Smooth muscle cell (in vitro differentiated cells): ENCODE measurements at regions not wholly inside any gene's neighbourhood (a gene's known extent, or its start where the extent isn't known, plus 50 kb on each side); places are given as distances from the start of the nearest gene placed in this dataset.

ENCODE experiments used
- DNase-seq: peaks from one replicate; lab custom pipeline; 2025; ENCODE audit not compliant: unreplicated experiment; lab: John Stamatoyannopoulos, UW
- H2AFZ ChIP-seq: fragments of 200-600 bp; sonication (generic); 2 replicates; pipeline ENCODE4 v1.6.0; 2016; ENCODE audit warnings: antibody characterized with exemption, low read depth, mild to moderate bottlenecking
- H3F3A ChIP-seq: fragments of 200-600 bp; sonication (generic); 2 replicates; pipeline ENCODE4 v1.6.0; 2017; ENCODE audit warnings: antibody characterized with exemption, low read depth
- H3K27ac ChIP-seq: fragments of 200-600 bp; sonication (generic); 2 replicates; pipeline ENCODE4 v1.5.1; 2016; ENCODE audit warnings: low read depth, mild to moderate bottlenecking
- H3K27me3 ChIP-seq: fragments of 200-600 bp; sonication (generic); 2 replicates; pipeline ENCODE4 v1.6.1; 2016; ENCODE audit warnings: low read depth, mild to moderate bottlenecking
- H3K36me3 ChIP-seq: fragments of 200-600 bp; sonication (generic); 2 replicates; pipeline ENCODE4 v1.5.1; 2016; ENCODE audit warnings: low read depth
- H3K4me1 ChIP-seq: fragments of 200-600 bp; sonication (generic); 2 replicates; pipeline ENCODE4 v1.5.1; 2016; ENCODE audit warnings: low read depth
- H3K4me2 ChIP-seq: fragments of 200-600 bp; sonication (generic); 2 replicates; pipeline ENCODE4 v1.6.0; 2016; ENCODE audit warnings: mild to moderate bottlenecking
- H3K4me3 ChIP-seq: fragments of 200-600 bp; sonication (generic); 2 replicates; pipeline ENCODE4 v1.5.1; 2016; ENCODE audit warnings: mild to moderate bottlenecking
- H3K79me2 ChIP-seq: fragments of 200-600 bp; sonication (generic); 2 replicates; pipeline ENCODE4 v1.6.0; 2016; ENCODE audit warnings: low read depth, mild to moderate bottlenecking
- H3K9ac ChIP-seq: fragments of 200-600 bp; sonication (generic); 2 replicates; pipeline ENCODE4 v1.6.0; 2016; ENCODE audit warnings: low read depth
- H3K9me3 ChIP-seq: fragments of 200-600 bp; sonication (generic); replicated peaks from 2 replicates; pipeline ENCODE4 v1.5.1; 2016; ENCODE audit warnings: low read depth
- H4K20me1 ChIP-seq: fragments of 200-600 bp; sonication (generic); 2 replicates; pipeline ENCODE4 v1.6.0; 2016; ENCODE audit warnings: low read depth
- WGBS: methylation state at CpG from one replicate; pipeline ENCODE4 v1.1.7; 2016; ENCODE audit warnings: low lambda C conversion rate; 5-methylcytosine and 5-hydroxymethylcytosine counted together
- TF ChIP-seq, protein P1 (sequence below): fragments of 200-600 bp; sonication (generic); IDR thresholded peaks from 2 replicates; pipeline ENCODE4 v1.5.1; 2017; ENCODE audit warnings: borderline replicate concordance, mild to moderate bottlenecking, antibody characterized with exemption; ENCODE audit not compliant: insufficient read depth, poor library complexity, severe bottlenecking

DNA sequence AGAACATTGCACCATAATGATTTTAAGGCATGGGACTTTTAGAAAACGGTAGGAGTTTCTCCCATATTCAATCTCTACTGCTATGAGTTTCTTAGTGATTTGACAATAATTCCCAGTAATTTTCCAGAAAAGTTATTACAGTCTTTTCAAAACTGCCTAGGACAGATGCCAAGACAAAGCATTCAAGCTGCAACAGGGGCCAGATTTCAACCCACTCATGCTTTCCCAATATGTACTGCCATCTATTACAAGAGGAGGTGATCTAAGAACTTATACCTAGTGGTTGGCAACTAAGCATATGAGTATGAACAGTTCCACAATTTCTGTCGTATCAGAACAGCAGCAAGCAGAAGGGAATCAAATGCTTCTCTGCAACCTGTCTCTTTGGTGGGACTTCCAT lies 95.1 kb upstream of the TMED7 start:
- no peaks in the 10 kb centered on the region for H3K79me2 ChIP-seq
- peaks cover 4% of the 10 kb centered on the region for H3K4me1 ChIP-seq
- WGBS: 89% methylated on average over 2 of the region's 2 CpGs
- H3K4me2 ChIP-seq: no peak overlapping the region
- no peaks in the 10 kb centered on the region for H3K9me3 ChIP-seq
- H3K27me3 ChIP-seq: no peaks in the 10 kb centered on the region
- H3F3A ChIP-seq: no peaks in the 10 kb centered on the region
- no peak overlapping the region for H3K27ac ChIP-seq
- no peak overlapping the region for H2AFZ ChIP-seq
- no peak overlapping the region for H3K4me3 ChIP-seq
- TF ChIP-seq, protein P1, sequence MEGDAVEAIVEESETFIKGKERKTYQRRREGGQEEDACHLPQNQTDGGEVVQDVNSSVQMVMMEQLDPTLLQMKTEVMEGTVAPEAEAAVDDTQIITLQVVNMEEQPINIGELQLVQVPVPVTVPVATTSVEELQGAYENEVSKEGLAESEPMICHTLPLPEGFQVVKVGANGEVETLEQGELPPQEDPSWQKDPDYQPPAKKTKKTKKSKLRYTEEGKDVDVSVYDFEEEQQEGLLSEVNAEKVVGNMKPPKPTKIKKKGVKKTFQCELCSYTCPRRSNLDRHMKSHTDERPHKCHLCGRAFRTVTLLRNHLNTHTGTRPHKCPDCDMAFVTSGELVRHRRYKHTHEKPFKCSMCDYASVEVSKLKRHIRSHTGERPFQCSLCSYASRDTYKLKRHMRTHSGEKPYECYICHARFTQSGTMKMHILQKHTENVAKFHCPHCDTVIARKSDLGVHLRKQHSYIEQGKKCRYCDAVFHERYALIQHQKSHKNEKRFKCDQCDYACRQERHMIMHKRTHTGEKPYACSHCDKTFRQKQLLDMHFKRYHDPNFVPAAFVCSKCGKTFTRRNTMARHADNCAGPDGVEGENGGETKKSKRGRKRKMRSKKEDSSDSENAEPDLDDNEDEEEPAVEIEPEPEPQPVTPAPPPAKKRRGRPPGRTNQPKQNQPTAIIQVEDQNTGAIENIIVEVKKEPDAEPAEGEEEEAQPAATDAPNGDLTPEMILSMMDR: no peak
- DNase-seq: no peak
- H4K20me1 ChIP-seq: no peaks in the 10 kb centered on the region
- H3K9ac ChIP-seq: no peak overlapping the region
- no peaks in the 10 kb centered on the region for H3K36me3 ChIP-seq

DNA sequence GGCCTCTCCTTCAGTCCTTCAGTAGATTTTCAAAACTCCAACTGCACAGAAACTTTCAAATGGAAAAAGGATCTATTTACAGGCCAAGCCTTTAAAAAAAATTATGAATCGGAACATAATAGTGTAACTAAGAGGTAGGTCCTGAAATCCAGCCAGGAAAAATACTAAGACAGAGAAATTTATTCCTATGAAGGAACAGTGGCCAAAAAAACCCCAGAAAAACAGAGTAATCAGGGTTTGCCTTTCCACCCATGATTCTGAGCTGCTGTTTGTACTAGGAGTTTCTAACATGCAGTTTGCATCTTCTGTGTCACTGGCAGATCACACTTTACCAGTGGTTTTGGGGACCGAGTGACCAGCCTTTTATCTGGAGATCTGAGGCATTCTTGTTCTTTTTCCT lies 93.1 kb upstream of the TMED7 start:
- TF ChIP-seq, protein P1: no peak
- 72% methylated on average over 2 of the region's 2 CpGs for WGBS
- no peak for DNase-seq

DNA sequence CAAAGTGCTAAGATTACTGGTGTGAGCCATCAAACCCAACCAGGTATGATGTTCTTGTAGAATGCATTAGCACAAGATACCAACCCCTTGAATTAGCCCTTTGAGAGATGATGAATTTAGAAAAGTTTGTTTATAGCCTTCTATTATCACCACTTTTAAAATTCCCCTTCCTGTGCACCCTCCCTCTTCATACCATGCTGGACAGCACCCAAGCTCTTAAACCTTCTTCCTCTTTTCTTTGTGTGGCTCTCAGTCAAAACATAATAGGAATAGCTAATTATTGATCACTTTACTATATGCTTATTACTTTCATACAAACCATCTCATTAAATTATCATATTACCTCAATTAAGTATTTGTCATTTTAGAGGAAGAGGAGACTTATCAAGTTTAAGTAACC lies 87.6 kb upstream of the TMED7 start:
- Histone ChIP-seq H3K9ac (no peak overlapping the region), H3K27me3 (no peaks in the 10 kb centered on the region), H3K9me3 (no peaks in the 10 kb centered on the region), H3K4me2 (no peak overlapping the region), H2AFZ (no peak overlapping the region), H3K79me2 (no peaks in the 10 kb centered on the region), H3K4me1 (no peaks in the 10 kb centered on the region), H3F3A (no peaks in the 10 kb centered on the region), H3K36me3 (no peaks in the 10 kb centered on the region), H3K27ac (no peak overlapping the region), H4K20me1 (no peaks in the 10 kb centered on the region), H3K4me3 (no peak overlapping the region)
- TF ChIP-seq, protein P1: no peak
- no peak for DNase-seq

More for the DNA sequence above, 93.1 kb upstream of the TMED7 start:
- Histone ChIP-seq H2AFZ (no peak overlapping the region), H4K20me1 (no peaks in the 10 kb centered on the region), H3K27ac (no peak overlapping the region), H3K4me1 (peaks cover 4% of the 10 kb centered on the region), H3K79me2 (no peaks in the 10 kb centered on the region), H3K9ac (no peak overlapping the region), H3K4me2 (no peak overlapping the region), H3K4me3 (no peak overlapping the region), H3K36me3 (no peaks in the 10 kb centered on the region), H3F3A (no peaks in the 10 kb centered on the region), H3K27me3 (no peaks in the 10 kb centered on the region), H3K9me3 (no peaks in the 10 kb centered on the region)

DNA sequence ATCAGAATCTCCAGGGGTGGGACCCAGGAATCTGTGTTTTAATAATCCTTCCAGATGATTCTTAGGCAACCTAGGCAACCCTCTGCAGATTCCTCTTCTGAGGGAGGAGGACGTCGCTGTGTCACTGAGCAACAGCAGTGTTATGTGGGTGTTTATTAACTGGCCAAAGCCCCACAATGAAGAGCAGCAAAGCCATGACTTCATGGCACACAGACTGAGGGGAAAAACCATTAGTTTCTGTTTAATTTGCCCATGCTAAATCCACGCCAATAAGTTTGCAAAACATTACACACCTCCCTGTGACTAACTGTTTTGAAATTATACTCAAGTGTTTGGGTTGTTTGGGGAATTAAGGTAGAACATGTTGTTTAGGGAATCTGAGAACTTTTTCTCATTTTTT lies 83.7 kb upstream of the TMED7 start:
- Histone ChIP-seq H3K9me3 (no peaks in the 10 kb centered on the region), H3K9ac (peak overlapping the region; percentile 16), H2AFZ (peak overlapping the region; percentile 39), H3K4me3 (no peak overlapping the region), H3K4me2 (peak overlapping the region; percentile 51), H3K79me2 (no peaks in the 10 kb centered on the region), H3K4me1 (no peaks in the 10 kb centered on the region), H3F3A (no peaks in the 10 kb centered on the region), H4K20me1 (no peaks in the 10 kb centered on the region), H3K36me3 (no peaks in the 10 kb centered on the region), H3K27ac (peak overlapping the region; percentile 57), H3K27me3 (no peaks in the 10 kb centered on the region)
- TF ChIP-seq, protein P1: no peak
- 33% methylated on average over 3 of the region's 3 CpGs for WGBS
- DNase-seq: no peak
